GM18519 (cell line): ENCODE measurements at regions not wholly inside any gene's neighbourhood (a gene's known extent, or its start where the extent isn't known, plus 50 kb on each side); places are given as distances from the start of the nearest gene placed in this dataset.

Experiments
- ATAC-seq: cut with Tn5 transposase; IDR thresholded peaks from one replicate; pipeline ENCODE4 v1.9.1; 2021; ENCODE audit warnings: mild to moderate bottlenecking, moderate library complexity; ENCODE audit not compliant: unreplicated experiment, low FRiP score

GRCh38 chr16:72298961-72299360 is 127.0 kb upstream of the PMFBP1 start:
- no peak for ATAC-seq

GRCh38 chr16:72295914-72296313 is 124.0 kb upstream of the PMFBP1 start:
- no peak for ATAC-seq

GRCh38 chr16:72291531-72291981 is 119.6 kb upstream of the PMFBP1 start:
- no peak for ATAC-seq

GRCh38 chr16:72291121-72291520 is 119.2 kb upstream of the PMFBP1 start:
- no peak for ATAC-seq

- no peak for ATAC-seq
Observed at GRCh38 chr16:72287649-72288048, 115.7 kb upstream of the PMFBP1 start.

- ATAC-seq: no peak
Observed at GRCh38 chr16:72286936-72287620, 115.1 kb upstream of the PMFBP1 start.

- no peak for ATAC-seq
Observed at GRCh38 chr16:72285728-72286127, 113.8 kb upstream of the PMFBP1 start.

GRCh38 chr16:72285324-72285723 is 113.4 kb upstream of the PMFBP1 start:
- ATAC-seq: no peak

- ATAC-seq: no peak
Observed at GRCh38 chr16:72284042-72284789, 112.3 kb upstream of the PMFBP1 start.

GRCh38 chr16:72282362-72282761 is 110.4 kb upstream of the PMFBP1 start:
- ATAC-seq: no peak

GRCh38 chr16:72278301-72278700 is 106.3 kb upstream of the PMFBP1 start:
- ATAC-seq: no peak

GRCh38 chr16:72277749-72278148 is 105.8 kb upstream of the PMFBP1 start:
- no peak for ATAC-seq

- ATAC-seq: no peak
Observed at GRCh38 chr16:72271699-72272240, 99.8 kb upstream of the PMFBP1 start.

- ATAC-seq: no peak
Observed at GRCh38 chr16:72270531-72270930, 98.6 kb upstream of the PMFBP1 start.

- ATAC-seq: no peak
Observed at GRCh38 chr16:72266836-72267235, 94.9 kb upstream of the PMFBP1 start.

GRCh38 chr16:72264771-72265170 is 92.8 kb upstream of the PMFBP1 start:
- no peak for ATAC-seq

GRCh38 chr16:72262711-72263110 is 90.8 kb upstream of the PMFBP1 start:
- ATAC-seq: no peak

- ATAC-seq: no peak
Observed at GRCh38 chr16:72261127-72261526, 89.2 kb upstream of the PMFBP1 start.

- no peak for ATAC-seq
Observed at GRCh38 chr16:72256398-72257066, 84.6 kb upstream of the PMFBP1 start.

- no peak for ATAC-seq
Observed at GRCh38 chr16:72255786-72256185, 83.8 kb upstream of the PMFBP1 start.

GRCh38 chr16:72247821-72248253 is 75.9 kb upstream of the PMFBP1 start:
- no peak for ATAC-seq
